T-cell (primary cell): ENCODE measurements at regions not wholly inside any gene's neighbourhood (a gene's known extent, or its start where the extent isn't known, plus 50 kb on each side); places are given as distances from the start of the nearest gene placed in this dataset.

Experiments
- ATAC-seq, 4 experiments: fragments of 200-7000 bp in 3 of 4; fragments of 150-1000 bp in 1 of 4; cut with Tn5 transposase; replicated peaks in 1 of 4; 1 replicate in 3 of 4; 2 replicates in 1 of 4; pipeline ENCODE4 v1.10.0; 2021; ENCODE audit warnings: moderate library complexity in 3 of 4, mild to moderate bottlenecking in 2 of 4, moderate number of reproducible peaks in 1 of 4
- CTCF ChIA-PET, 2 donors: fragments of 300-600 bp; sonication (Branson Sonifier 250); formaldehyde crosslinking; loops; one replicate each; lab custom pipeline; 2022; ENCODE audit warnings: antibody characterized with exemption in 2 of 2; lab: Charles Lee
- POLR2A ChIA-PET, 2 donors: fragments of 300-600 bp; sonication (Branson Sonifier 250); formaldehyde crosslinking; loops; one replicate each; lab custom pipeline; 2022; ENCODE audit warnings: antibody characterized with exemption in 2 of 2; lab: Charles Lee
- DNase-seq, 35 experiments: peaks; one replicate each; pipeline versions ENCODE4 v3.0.0 to v3.0.0-alpha.2; 2013 to 2023
- H3K27ac ChIP-seq: one replicate; pipeline ENCODE4 v1.5.1; 2013; ENCODE audit warnings: low read length
- H3K27me3 ChIP-seq, 2 experiments: replicated peaks in 1 of 2; 1 replicate in 1 of 2; 2 replicates in 1 of 2; pipeline versions ENCODE4 v1.6.1 to v1.7.0; 2013; ENCODE audit warnings: low read length in 1 of 2, mixed read lengths in 1 of 2; ENCODE audit not compliant: control insufficient read depth in 2 of 2, insufficient read depth in 2 of 2; ENCODE audit errors: extremely low read depth in 1 of 2
- H3K36me3 ChIP-seq, 2 donors: 1 replicate in 1 of 2; 2 replicates in 1 of 2; pipeline versions ENCODE4 v1.6.1 to v1.7.0; 2013; ENCODE audit warnings: low read length in 1 of 2; ENCODE audit not compliant: control insufficient read depth in 2 of 2, insufficient read depth in 1 of 2; ENCODE audit errors: extremely low read depth in 1 of 2
- H3K4me1 ChIP-seq, 2 experiments: 1 replicate in 1 of 2; 2 replicates in 1 of 2; pipeline versions ENCODE4 v1.6.1 to v1.7.0; 2013; ENCODE audit warnings: low read length in 2 of 2, mixed read lengths in 1 of 2; ENCODE audit not compliant: insufficient read depth in 2 of 2, control insufficient read depth in 1 of 2; ENCODE audit errors: extremely low read depth in 1 of 2
- H3K4me3 ChIP-seq, 2 donors: 1 replicate in 1 of 2; 2 replicates in 1 of 2; pipeline versions ENCODE4 v1.5.1 to v1.7.0; 2013; ENCODE audit warnings: mild to moderate bottlenecking in 2 of 2, low read length in 1 of 2, moderate library complexity in 1 of 2; ENCODE audit not compliant: control insufficient read depth in 1 of 2; ENCODE audit errors: extremely low read depth in 1 of 2
- H3K9me3 ChIP-seq: 2 replicates; pipeline ENCODE4 v1.7.0; 2013
- H3K27ac Mint-ChIP-seq, 2 donors: one replicate each; pipeline ENCODE4 v1.8.0; 2020 to 2021; ENCODE audit warnings: mild to moderate bottlenecking in 2 of 2, mixed read lengths in 2 of 2
- H3K27me3 Mint-ChIP-seq, 2 donors: one replicate each; pipeline ENCODE4 v1.8.0; 2021 to 2022; ENCODE audit warnings: mixed read lengths in 2 of 2
- H3K36me3 Mint-ChIP-seq: one replicate; pipeline ENCODE4 v1.8.0; 2021; ENCODE audit warnings: mixed read lengths
- H3K4me1 Mint-ChIP-seq, 3 donors: one replicate each; pipeline ENCODE4 v1.8.0; 2020 to 2022; ENCODE audit warnings: mixed read lengths in 3 of 3, mild to moderate bottlenecking in 1 of 3
- H3K4me3 Mint-ChIP-seq, 3 donors: one replicate each; pipeline ENCODE4 v1.8.0; 2020 to 2022; ENCODE audit warnings: mild to moderate bottlenecking in 3 of 3, mixed read lengths in 3 of 3, moderate library complexity in 3 of 3
- H3K9me3 Mint-ChIP-seq, 3 donors: one replicate each; pipeline ENCODE4 v1.8.0; 2020 to 2022; ENCODE audit warnings: mixed read lengths in 3 of 3
- WGBS: methylation state at CpG from one replicate; pipeline ENCODE4 v1.1.5; 2013; ENCODE audit warnings: missing lambda C conversion rate; ENCODE audit not compliant: insufficient coverage; 5-methylcytosine and 5-hydroxymethylcytosine counted together

GRCh38 chr6:104411302-104411701, 448.4 kb downstream of the HACE1 start:
- POLR2A ChIA-PET = no interaction called here

GRCh38 chr6:104409913-104410312, 449.8 kb downstream of the HACE1 start:
- CTCF ChIA-PET = no interaction called here

More at GRCh38 chr6:104411302-104411701, 448.4 kb downstream of the HACE1 start:
- Histone ChIP-seq H3K4me3 (no peak overlapping the region), H3K27me3 (no peaks in the 10 kb centered on the region), H3K9me3 (no peaks in the 10 kb centered on the region), H3K4me1 (no peaks in the 10 kb centered on the region), H3K36me3 (no peaks in the 10 kb centered on the region), H3K27ac (no peak overlapping the region)
- Mint-ChIP-seq H3K36me3 (no peaks in the 10 kb centered on the region), H3K27me3 (no peaks in the 10 kb centered on the region), H3K9me3 (no peaks in the 10 kb centered on the region), H3K4me3 (no peak overlapping the region), H3K27ac (no peak overlapping the region), H3K4me1 (peaks cover 0 to 5% (median 0%) of the 10 kb centered on the region in 3 donors)
- WGBS = no CpG with 5 or more reads among the region's 6 CpGs
- CTCF ChIA-PET = no interaction called here
- no peak for ATAC-seq
- no peak for DNase-seq

GRCh38 chr6:104407957-104408356, 451.8 kb downstream of the HACE1 start:
- Mint-ChIP-seq H3K4me3 (no peak overlapping the region), H3K36me3 (no peaks in the 10 kb centered on the region), H3K9me3 (no peaks in the 10 kb centered on the region), H3K27ac (no peak overlapping the region), H3K4me1 (peaks cover 0 to 5% (median 0%) of the 10 kb centered on the region in 3 donors), H3K27me3 (no peaks in the 10 kb centered on the region)
- Histone ChIP-seq H3K4me1 (no peaks in the 10 kb centered on the region), H3K9me3 (no peaks in the 10 kb centered on the region), H3K27me3 (no peaks in the 10 kb centered on the region), H3K27ac (no peak overlapping the region), H3K36me3 (no peaks in the 10 kb centered on the region), H3K4me3 (no peak overlapping the region)
- no peak for DNase-seq
- POLR2A ChIA-PET = no interaction called here
- CTCF ChIA-PET = no interaction called here
- WGBS = no CpG with 5 or more reads among the region's 3 CpGs
- no peak for ATAC-seq

More at GRCh38 chr6:104409913-104410312, 449.8 kb downstream of the HACE1 start:
- no peaks in the 10 kb centered on the region for H3K27me3 ChIP-seq
- no peaks in the 10 kb centered on the region for H3K36me3 ChIP-seq
- Mint-ChIP-seq H3K27ac (no peak overlapping the region), H3K27me3 (no peaks in the 10 kb centered on the region), H3K9me3 (no peaks in the 10 kb centered on the region), H3K36me3 (no peaks in the 10 kb centered on the region), H3K4me1 (peaks cover 0 to 5% (median 0%) of the 10 kb centered on the region in 3 donors), H3K4me3 (no peak overlapping the region)
- no peaks in the 10 kb centered on the region for H3K9me3 ChIP-seq
- H3K27ac ChIP-seq = no peak overlapping the region
- no peaks in the 10 kb centered on the region for H3K4me1 ChIP-seq
- no peak overlapping the region for H3K4me3 ChIP-seq
- POLR2A ChIA-PET = no interaction called here
- ATAC-seq (no peak), DNase-seq (no peak)

GRCh38 chr6:104404377-104404776, 455.3 kb downstream of the HACE1 start:
- no peaks in the 10 kb centered on the region for H3K4me1 ChIP-seq
- no peaks in the 10 kb centered on the region for H3K27me3 ChIP-seq
- no peak overlapping the region for H3K4me3 Mint-ChIP-seq
- ChIA-PET POLR2A (interaction anchor here in 1 of 2 donors (0.6 kb wide), 1 partner anchor 563 kb away, joined by 3 read pairs; no protein-coding TSS in a partner anchor), CTCF (no interaction called here)
- 100% methylated on average over 2 of the region's 6 CpGs for WGBS
- DNase-seq = no peak
- H3K4me1 Mint-ChIP-seq = peaks cover 0 to 5% (median 0%) of the 10 kb centered on the region in 3 donors
- H3K9me3 Mint-ChIP-seq = no peaks in the 10 kb centered on the region
- H3K27ac ChIP-seq = no peak overlapping the region
- H3K27ac Mint-ChIP-seq = no peak overlapping the region
- no peak for ATAC-seq
- H3K9me3 ChIP-seq = no peaks in the 10 kb centered on the region
- H3K4me3 ChIP-seq = no peak overlapping the region
- H3K36me3 ChIP-seq = no peaks in the 10 kb centered on the region
- H3K27me3 Mint-ChIP-seq = peaks cover 0 to 3% of the 10 kb centered on the region in 2 donors
- H3K36me3 Mint-ChIP-seq = no peaks in the 10 kb centered on the region

GRCh38 chr6:104402572-104402971, 457.1 kb downstream of the HACE1 start:
- H3K9me3 Mint-ChIP-seq = no peaks in the 10 kb centered on the region
- POLR2A ChIA-PET = no interaction called here
- no peaks in the 10 kb centered on the region for H3K36me3 Mint-ChIP-seq
- no peak overlapping the region for H3K27ac ChIP-seq
- H3K4me1 ChIP-seq = no peaks in the 10 kb centered on the region
- peaks cover 0 to 4% (median 0%) of the 10 kb centered on the region in 3 donors for H3K4me1 Mint-ChIP-seq
- no peak overlapping the region for H3K27ac Mint-ChIP-seq
- DNase-seq (no peak), ATAC-seq (no peak)
- H3K4me3 ChIP-seq = no peak overlapping the region
- no peaks in the 10 kb centered on the region for H3K36me3 ChIP-seq
- CTCF ChIA-PET = no interaction called here
- no peak overlapping the region for H3K4me3 Mint-ChIP-seq
- peaks cover 0 to 3% of the 10 kb centered on the region in 2 donors for H3K27me3 Mint-ChIP-seq
- WGBS = no CpG with 5 or more reads among the region's 1 CpG
- no peaks in the 10 kb centered on the region for H3K9me3 ChIP-seq
- H3K27me3 ChIP-seq = no peaks in the 10 kb centered on the region

- no peak for DNase-seq
- no peak for ATAC-seq
- WGBS = no CpG with 5 or more reads among the region's 5 CpGs
- ChIA-PET CTCF (no interaction called here), POLR2A (no interaction called here)
- H3K4me1 ChIP-seq = no peaks in the 10 kb centered on the region
- Mint-ChIP-seq H3K27me3 (peaks cover 0 to 3% of the 10 kb centered on the region in 2 donors), H3K27ac (no peak overlapping the region), H3K4me3 (no peak overlapping the region), H3K36me3 (no peaks in the 10 kb centered on the region), H3K9me3 (no peaks in the 10 kb centered on the region), H3K4me1 (peaks cover 0 to 2% (median 0%) of the 10 kb centered on the region in 3 donors)
- H3K9me3 ChIP-seq = no peaks in the 10 kb centered on the region
- no peak overlapping the region for H3K4me3 ChIP-seq
- H3K36me3 ChIP-seq = no peaks in the 10 kb centered on the region
- H3K27ac ChIP-seq = no peak overlapping the region
- H3K27me3 ChIP-seq = no peaks in the 10 kb centered on the region
Measured at GRCh38 chr6:104401926-104402325, 457.8 kb downstream of the HACE1 start.

GRCh38 chr6:104400844-104401243, 458.9 kb downstream of the HACE1 start:
- ATAC-seq (no peak), DNase-seq (no peak)
- no peaks in the 10 kb centered on the region for H3K4me1 ChIP-seq
- no peaks in the 10 kb centered on the region for H3K27me3 ChIP-seq
- Mint-ChIP-seq H3K4me3 (no peak overlapping the region), H3K9me3 (no peaks in the 10 kb centered on the region), H3K4me1 (no peaks in the 10 kb centered on the region), H3K27me3 (peaks cover 0 to 3% of the 10 kb centered on the region in 2 donors), H3K36me3 (no peaks in the 10 kb centered on the region), H3K27ac (no peak overlapping the region)
- H3K36me3 ChIP-seq = no peaks in the 10 kb centered on the region
- H3K4me3 ChIP-seq = no peak overlapping the region
- WGBS = 57% methylated on average over 1 of the region's 5 CpGs
- CTCF ChIA-PET = no interaction called here
- POLR2A ChIA-PET = no interaction called here
- no peak overlapping the region for H3K27ac ChIP-seq
- no peaks in the 10 kb centered on the region for H3K9me3 ChIP-seq
